GM23248 (cell line): ENCODE measurements at regions not wholly inside any gene's neighbourhood (a gene's known extent, or its start where the extent isn't known, plus 50 kb on each side); places are given as distances from the start of the nearest gene placed in this dataset.
"Not testable (repeated sequence)": the region's sequence is repeated elsewhere in the genome, so short reads cannot be mapped to it uniquely, and the experiment has no call there.

Source experiments
- DNase-seq: peaks from one replicate; pipeline ENCODE4 v3.0.0-alpha.2; 2015
- H2AFZ ChIP-seq: fragments of 200-600 bp; sonication (generic); 2 replicates; pipeline ENCODE4 v1.6.1; 2016; ENCODE audit warnings: antibody characterized with exemption
- H3F3A ChIP-seq: fragments of 200-600 bp; sonication (generic); 2 replicates; pipeline ENCODE4 v1.6.1; 2016; ENCODE audit warnings: mild to moderate bottlenecking, antibody characterized with exemption, mixed run types; ENCODE audit not compliant: insufficient read depth
- H3K27ac ChIP-seq: fragments of 200-600 bp; sonication (generic); 2 replicates; pipeline ENCODE4 v1.5.1; 2016; ENCODE audit warnings: mild to moderate bottlenecking
- H3K27me3 ChIP-seq: fragments of 200-600 bp; sonication (generic); replicated peaks from 2 replicates; pipeline ENCODE4 v1.6.1; 2016; ENCODE audit warnings: mild to moderate bottlenecking; ENCODE audit not compliant: insufficient read depth
- H3K36me3 ChIP-seq: fragments of 200-600 bp; sonication (generic); 2 replicates; pipeline ENCODE4 v1.6.1; 2016; ENCODE audit warnings: low read depth, mild to moderate bottlenecking
- H3K4me1 ChIP-seq: fragments of 200-600 bp; sonication (generic); 2 replicates; pipeline ENCODE4 v1.6.1; 2016; ENCODE audit warnings: mild to moderate bottlenecking; ENCODE audit not compliant: insufficient read depth
- H3K4me2 ChIP-seq: fragments of 200-600 bp; sonication (generic); one replicate; pipeline ENCODE4 v1.6.1; 2016; ENCODE audit warnings: mild to moderate bottlenecking; ENCODE audit not compliant: unreplicated experiment
- H3K4me3 ChIP-seq: fragments of 200-600 bp; sonication (generic); 2 replicates; pipeline ENCODE4 v1.5.1; 2016; ENCODE audit warnings: mild to moderate bottlenecking
- H3K79me2 ChIP-seq: fragments of 200-600 bp; sonication (generic); 2 replicates; pipeline ENCODE4 v1.6.1; 2016; ENCODE audit warnings: mild to moderate bottlenecking; ENCODE audit not compliant: insufficient read depth
- H3K9ac ChIP-seq: fragments of 200-600 bp; sonication (generic); 2 replicates; pipeline ENCODE4 v1.6.1; 2016; ENCODE audit warnings: mild to moderate bottlenecking
- H3K9me2 ChIP-seq: fragments of 200-600 bp; sonication (generic); 2 replicates; pipeline ENCODE4 v1.6.1; 2016; ENCODE audit warnings: mixed run types, mild to moderate bottlenecking, moderate library complexity; ENCODE audit not compliant: insufficient read depth
- H3K9me3 ChIP-seq: fragments of 200-600 bp; sonication (generic); one replicate; pipeline ENCODE4 v1.6.1; 2017; ENCODE audit warnings: low read depth
- H4K20me1 ChIP-seq: fragments of 200-600 bp; sonication (generic); 2 replicates; pipeline ENCODE4 v1.6.0; 2016; ENCODE audit not compliant: insufficient read depth
- EZH2 ChIP-seq: fragments of 200-600 bp; sonication (generic); IDR thresholded peaks from 2 replicates; pipeline ENCODE4 v1.6.1; 2018; ENCODE audit warnings: antibody characterized with exemption, mild to moderate bottlenecking; ENCODE audit not compliant: insufficient read depth, poor library complexity, severe bottlenecking
- EZH2phosphoT487 ChIP-seq: fragments of 200-600 bp; sonication (generic); IDR thresholded peaks from 2 replicates; pipeline ENCODE4 v1.6.1; 2018; ENCODE audit warnings: antibody characterized with exemption, moderate library complexity, mild to moderate bottlenecking, low read depth; ENCODE audit not compliant: insufficient read depth
- WGBS, 2 experiments: methylation state at CpG; one replicate each; pipeline ENCODE4 v1.1.6; 2015 to 2017; ENCODE audit warnings: low lambda C conversion rate in 2 of 2, low coverage in 1 of 2; ENCODE audit errors: missing lambda C conversion rate in 2 of 2; 5-methylcytosine and 5-hydroxymethylcytosine counted together
- in situ Hi-C: fragments of 300-500 bp; cut with MboI; formaldehyde crosslinking; loops from 2 replicates; pipeline ENCODE4 v1.15.0; 2020

GRCh38 chr15:59892985-59893384 lies 111.1 kb upstream of the FOXB1 start:
- Histone ChIP-seq H3K27me3 (no peaks in the 10 kb centered on the region), H3K4me2 (no peak overlapping the region), H3K9ac (no peak overlapping the region), H4K20me1 (no peaks in the 10 kb centered on the region), H3F3A (no peaks in the 10 kb centered on the region), H3K4me3 (no peak overlapping the region), H3K9me2 (no peaks in the 10 kb centered on the region), H3K27ac (no peak overlapping the region), H3K9me3 (no peaks in the 10 kb centered on the region), H3K4me1 (no peaks in the 10 kb centered on the region), H3K79me2 (no peaks in the 10 kb centered on the region), H3K36me3 (no peaks in the 10 kb centered on the region), H2AFZ (no peak overlapping the region)
- in situ Hi-C loops, result no loop called here
- no peak for TF ChIP-seq EZH2phosphoT487
- no peak for TF ChIP-seq EZH2
- peak; percentile 30 for DNase-seq
- 47 to 52% methylated on average over 1 of the region's 1 CpG for WGBS, 2 experiments

DNA sequence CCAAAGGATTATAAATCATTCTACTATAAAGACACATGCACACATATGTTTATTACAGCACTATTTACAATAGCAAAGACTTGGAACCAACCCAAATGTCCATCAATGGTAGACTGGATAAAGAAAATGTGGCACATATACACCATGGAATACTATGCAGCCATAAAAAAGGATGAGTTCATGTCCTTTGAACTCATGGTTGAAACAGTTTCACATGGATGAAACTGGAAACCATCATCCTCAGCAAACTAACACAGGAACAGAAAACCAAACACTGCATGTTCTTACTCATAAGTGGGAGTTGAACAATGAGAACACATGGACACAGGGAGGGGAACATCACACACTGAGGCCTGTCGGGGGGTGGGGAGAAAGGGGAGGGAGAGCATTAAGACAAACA lies 116.2 kb upstream of the FOXB1 start:
- H3K4me3 ChIP-seq, H3K9me3 ChIP-seq, H3K4me1 ChIP-seq, in situ Hi-C loops, H3K27me3 ChIP-seq, H3K36me3 ChIP-seq, H4K20me1 ChIP-seq, H3K4me2 ChIP-seq, H3K27ac ChIP-seq, H3F3A ChIP-seq, DNase-seq, H3K9me2 ChIP-seq, H3K79me2 ChIP-seq, H2AFZ ChIP-seq, H3K9ac ChIP-seq: not testable (repeated sequence)
- WGBS, 2 experiments, result 40 to 63% methylated on average over 1 of the region's 1 CpG

DNA sequence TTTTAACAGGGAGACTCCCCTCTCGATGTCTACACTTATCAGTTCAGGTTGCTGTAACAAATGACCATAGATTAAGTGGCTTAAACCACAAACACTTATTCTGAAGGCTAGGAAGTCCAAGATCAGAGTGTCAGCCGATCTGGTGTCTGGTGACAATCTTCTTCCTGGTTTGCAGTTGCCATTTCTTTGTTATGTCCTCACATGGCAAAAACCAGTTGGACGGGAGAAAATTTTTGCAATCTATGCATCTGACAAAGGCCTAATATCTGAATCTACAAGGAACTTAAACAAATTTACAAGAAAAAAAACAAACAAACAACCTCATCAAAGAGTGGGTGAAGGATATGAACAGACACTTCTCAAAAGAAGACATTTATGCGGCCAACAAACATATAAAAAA lies 116.9 kb upstream of the FOXB1 start:
- H2AFZ ChIP-seq, result no peak overlapping the region
- no peaks in the 10 kb centered on the region for H3K4me1 ChIP-seq
- no peak overlapping the region for H3K9ac ChIP-seq
- H3K79me2 ChIP-seq, result no peaks in the 10 kb centered on the region
- TF ChIP-seq EZH2phosphoT487, result no peak
- no peak for TF ChIP-seq EZH2
- no peak overlapping the region for H3K4me3 ChIP-seq
- no peaks in the 10 kb centered on the region for H3K36me3 ChIP-seq
- H3K9me2 ChIP-seq, result no peaks in the 10 kb centered on the region
- WGBS, 2 experiments, result 51 to 53% methylated on average over 4 of the region's 4 CpGs
- in situ Hi-C loops, result no loop called here
- no peak overlapping the region for H3K4me2 ChIP-seq
- no peaks in the 10 kb centered on the region for H3F3A ChIP-seq
- H3K27me3 ChIP-seq, result no peaks in the 10 kb centered on the region
- no peaks in the 10 kb centered on the region for H3K9me3 ChIP-seq
- no peak overlapping the region for H3K27ac ChIP-seq
- no peaks in the 10 kb centered on the region for H4K20me1 ChIP-seq
- DNase-seq, result no peak

- no peak for TF ChIP-seq EZH2phosphoT487
- no peak for TF ChIP-seq EZH2
- DNase-seq, result no peak
These were observed 117.7 kb upstream of the FOXB1 start for GRCh38 chr15:59886441-59886840.

GRCh38 chr15:59885832-59886231 lies 118.3 kb upstream of the FOXB1 start:
- WGBS, 2 experiments, result 1 to 2% methylated on average over 7 of the region's 7 CpGs
- Histone ChIP-seq H3F3A (no peaks in the 10 kb centered on the region), H3K9me3 (no peaks in the 10 kb centered on the region), H3K27me3 (no peaks in the 10 kb centered on the region), H3K4me3 (no peak overlapping the region), H3K27ac (no peak overlapping the region), H3K9ac (no peak overlapping the region), H2AFZ (no peak overlapping the region), H3K4me1 (no peaks in the 10 kb centered on the region), H4K20me1 (no peaks in the 10 kb centered on the region), H3K9me2 (no peaks in the 10 kb centered on the region), H3K79me2 (no peaks in the 10 kb centered on the region), H3K4me2 (no peak overlapping the region), H3K36me3 (no peaks in the 10 kb centered on the region)
- TF ChIP-seq EZH2, result no peak
- in situ Hi-C loops, result no loop called here
- DNase-seq, result peak; percentile 19

More at GRCh38 chr15:59886441-59886840, 117.7 kb upstream of the FOXB1 start:
- Histone ChIP-seq H4K20me1 (no peaks in the 10 kb centered on the region), H3K79me2 (no peaks in the 10 kb centered on the region), H3K27me3 (no peaks in the 10 kb centered on the region), H3K4me1 (no peaks in the 10 kb centered on the region), H3K36me3 (no peaks in the 10 kb centered on the region), H3K27ac (no peak overlapping the region), H3K9me3 (no peaks in the 10 kb centered on the region), H3K9ac (no peak overlapping the region), H3K4me2 (no peak overlapping the region), H3K9me2 (no peaks in the 10 kb centered on the region), H2AFZ (no peak overlapping the region), H3F3A (no peaks in the 10 kb centered on the region), H3K4me3 (no peak overlapping the region)
- in situ Hi-C loops, result no loop called here
- 29 to 33% methylated on average over 3 of the region's 3 CpGs for WGBS, 2 experiments
